GM21528 (cell line): ENCODE measurements at regions not wholly inside any gene's neighbourhood (a gene's known extent, or its start where the extent isn't known, plus 50 kb on each side); places are given as distances from the start of the nearest gene placed in this dataset.

Source experiments
- ATAC-seq: cut with Tn5 transposase; IDR thresholded peaks from one replicate; pipeline ENCODE4 v1.9.1; 2021; ENCODE audit warnings: mild to moderate bottlenecking, moderate library complexity; ENCODE audit not compliant: unreplicated experiment, low FRiP score

GRCh38 chr2:228866044-228866443 lies 405.0 kb downstream of the PID1 start:
- no peak for ATAC-seq

GRCh38 chr2:228864131-228864530 lies 407.0 kb downstream of the PID1 start:
- ATAC-seq: no peak

GRCh38 chr2:228860601-228861285 lies 410.3 kb downstream of the PID1 start:
- no peak for ATAC-seq

- no peak for ATAC-seq
Observed at GRCh38 chr2:228853151-228853550, 417.9 kb downstream of the PID1 start.

- no peak for ATAC-seq
Observed at GRCh38 chr2:228848638-228849037, 422.4 kb downstream of the PID1 start.

- ATAC-seq: no peak
Observed at GRCh38 chr2:228847684-228848083, 423.4 kb downstream of the PID1 start.

- no peak for ATAC-seq
Observed at GRCh38 chr2:228846161-228846560, 424.9 kb downstream of the PID1 start.

- no peak for ATAC-seq
Observed at GRCh38 chr2:228845162-228845925, 425.7 kb downstream of the PID1 start.

GRCh38 chr2:228841877-228842276 lies 429.2 kb downstream of the PID1 start:
- ATAC-seq: no peak

- no peak for ATAC-seq
Observed at GRCh38 chr2:228841475-228841874, 429.6 kb downstream of the PID1 start.

GRCh38 chr2:228840743-228841114 lies 430.4 kb downstream of the PID1 start:
- no peak for ATAC-seq

GRCh38 chr2:228840113-228840742 lies 430.9 kb downstream of the PID1 start:
- no peak for ATAC-seq

- ATAC-seq: no peak
Observed at GRCh38 chr2:228839421-228839876, 431.6 kb downstream of the PID1 start.

- ATAC-seq: no peak
Observed at GRCh38 chr2:228838819-228839218, 432.3 kb downstream of the PID1 start.

GRCh38 chr2:228828397-228828796 lies 442.7 kb downstream of the PID1 start:
- no peak for ATAC-seq

GRCh38 chr2:228827056-228827700 lies 443.9 kb downstream of the PID1 start:
- no peak for ATAC-seq

- no peak for ATAC-seq
Observed at GRCh38 chr2:228819701-228820100, 451.4 kb downstream of the PID1 start.

GRCh38 chr2:228802181-228803071 lies 468.7 kb downstream of the PID1 start:
- no peak for ATAC-seq

- ATAC-seq: no peak
Observed at GRCh38 chr2:228801451-228801850, 469.6 kb downstream of the PID1 start.

GRCh38 chr2:228799208-228799588 lies 471.9 kb downstream of the PID1 start:
- ATAC-seq: no peak
